Loucy (cell line): ENCODE measurements at regions not wholly inside any gene's neighbourhood (a gene's known extent, or its start where the extent isn't known, plus 50 kb on each side); places are given as distances from the start of the nearest gene placed in this dataset.

ENCODE experiments used
- H2AFZ ChIP-seq: fragments of 200-600 bp; sonication (generic); 2 replicates; pipeline ENCODE4 v1.6.0; 2016; ENCODE audit warnings: antibody characterized with exemption, mild to moderate bottlenecking, low read length, moderate library complexity
- H3F3A ChIP-seq: fragments of 200-600 bp; 2 replicates; pipeline ENCODE4 v1.6.0; 2016; ENCODE audit warnings: antibody characterized with exemption, low read depth, mild to moderate bottlenecking
- H3K27me3 ChIP-seq: fragments of 200-600 bp; sonication (generic); 2 replicates; pipeline ENCODE4 v1.6.1; 2014; ENCODE audit warnings: low read length, mild to moderate bottlenecking; ENCODE audit not compliant: insufficient read depth, poor library complexity, severe bottlenecking
- H3K36me3 ChIP-seq: fragments of 200-600 bp; sonication (generic); 2 replicates; pipeline ENCODE4 v1.6.1; 2016; ENCODE audit warnings: low read length; ENCODE audit not compliant: insufficient read depth
- H3K4me1 ChIP-seq: fragments of 200-600 bp; sonication (generic); 2 replicates; pipeline ENCODE4 v1.5.1; 2014; ENCODE audit warnings: low read length, mild to moderate bottlenecking; ENCODE audit not compliant: insufficient read depth, poor library complexity, severe bottlenecking
- H3K4me2 ChIP-seq: fragments of 200-600 bp; sonication (generic); 2 replicates; pipeline ENCODE4 v1.6.0; 2014; ENCODE audit warnings: antibody characterized with exemption, low read length, low read depth, mild to moderate bottlenecking; ENCODE audit not compliant: poor library complexity, severe bottlenecking
- H3K4me3 ChIP-seq: fragments of 200-600 bp; sonication (generic); 2 replicates; pipeline ENCODE4 v1.5.1; 2014; ENCODE audit warnings: low read length, mild to moderate bottlenecking, mixed read lengths; ENCODE audit not compliant: poor library complexity, severe bottlenecking
- H3K79me2 ChIP-seq: fragments of 200-600 bp; sonication (generic); 2 replicates; pipeline ENCODE4 v1.6.1; 2014; ENCODE audit warnings: low read length; ENCODE audit not compliant: insufficient read depth
- H3K9ac ChIP-seq: fragments of 200-600 bp; sonication (generic); 2 replicates; pipeline ENCODE4 v1.6.0; 2014; ENCODE audit warnings: mild to moderate bottlenecking, low read depth, low read length, moderate library complexity; ENCODE audit not compliant: poor library complexity, severe bottlenecking
- H3K9me2 ChIP-seq: fragments of 200-600 bp; sonication (generic); replicated peaks from 2 replicates; pipeline ENCODE4 v1.6.1; 2016; ENCODE audit warnings: low read depth, low read length, mixed read lengths
- H3K9me3 ChIP-seq: fragments of 200-600 bp; sonication (generic); 2 replicates; pipeline ENCODE4 v1.6.1; 2014; ENCODE audit warnings: mild to moderate bottlenecking, antibody characterized with exemption, low read length, low read depth; ENCODE audit not compliant: insufficient read depth
- H4K20me1 ChIP-seq: fragments of 200-600 bp; sonication (generic); 2 replicates; pipeline ENCODE4 v1.6.0; 2014; ENCODE audit warnings: antibody characterized with exemption, low read length, mild to moderate bottlenecking; ENCODE audit not compliant: insufficient read depth, poor library complexity, severe bottlenecking
- EZH2phosphoT487 ChIP-seq: fragments of 200-600 bp; IDR thresholded peaks from 2 replicates; pipeline ENCODE4 v1.6.1; 2018; ENCODE audit warnings: antibody characterized with exemption, mild to moderate bottlenecking, moderate library complexity, borderline replicate concordance
- TF ChIP-seq, protein P1 (sequence below): fragments of 200-600 bp; sonication (generic); conservative IDR thresholded peaks from 2 replicates; pipeline ENCODE4 v1.5.1; 2014; ENCODE audit warnings: mild to moderate bottlenecking, antibody characterized with exemption, low read length

DNA sequence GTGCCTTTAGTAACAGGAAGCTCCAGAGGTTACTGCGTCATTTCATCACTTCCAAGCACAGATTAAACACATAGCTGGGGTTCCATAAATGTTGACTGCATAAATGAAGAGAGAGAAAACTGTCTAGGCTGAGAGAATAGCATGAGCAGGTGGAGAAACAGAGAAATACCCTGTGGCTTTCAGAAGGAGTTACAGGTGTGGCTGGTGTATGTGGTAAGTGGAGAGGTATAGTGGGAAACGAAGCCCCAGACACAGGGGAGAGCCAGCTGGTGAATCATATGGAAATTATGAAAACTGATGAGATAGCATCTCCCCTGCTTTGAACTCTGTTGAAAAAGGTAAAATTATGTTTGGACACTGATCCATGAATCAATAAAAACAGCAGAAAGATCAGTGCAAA, 807.4 kb upstream of the POU3F3 start:
- no peaks in the 10 kb centered on the region for H4K20me1 ChIP-seq
- no peak overlapping the region for H3K4me2 ChIP-seq

DNA sequence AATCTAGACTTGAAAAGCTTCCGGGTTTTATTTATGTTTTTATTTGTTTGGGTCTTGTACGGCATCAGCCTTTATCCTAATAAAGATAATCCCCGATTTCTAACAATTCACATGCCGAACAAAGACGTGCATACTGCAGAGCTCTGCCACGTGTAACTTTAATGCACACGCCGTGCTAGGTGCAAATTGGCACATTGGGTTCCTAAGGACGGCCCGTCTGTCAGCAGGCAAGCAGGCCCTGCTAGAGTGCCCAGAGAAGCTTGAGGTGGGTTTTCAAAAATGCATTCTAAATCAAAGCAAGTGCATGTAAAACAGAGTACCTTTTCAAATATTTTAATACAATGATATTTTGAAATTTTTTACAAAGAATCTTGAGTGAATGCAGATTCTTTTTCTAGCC, 806.4 kb upstream of the POU3F3 start:
- Histone ChIP-seq H2AFZ (no peak overlapping the region), H3K4me3 (no peak overlapping the region), H3K27me3 (no peaks in the 10 kb centered on the region), H3K4me2 (no peak overlapping the region), H3K4me1 (no peaks in the 10 kb centered on the region), H4K20me1 (no peaks in the 10 kb centered on the region), H3K9me3 (no peaks in the 10 kb centered on the region), H3K9ac (no peak overlapping the region), H3K9me2 (no peaks in the 10 kb centered on the region), H3K79me2 (no peaks in the 10 kb centered on the region), H3F3A (no peaks in the 10 kb centered on the region), H3K36me3 (no peaks in the 10 kb centered on the region)
- TF ChIP-seq, protein P1, sequence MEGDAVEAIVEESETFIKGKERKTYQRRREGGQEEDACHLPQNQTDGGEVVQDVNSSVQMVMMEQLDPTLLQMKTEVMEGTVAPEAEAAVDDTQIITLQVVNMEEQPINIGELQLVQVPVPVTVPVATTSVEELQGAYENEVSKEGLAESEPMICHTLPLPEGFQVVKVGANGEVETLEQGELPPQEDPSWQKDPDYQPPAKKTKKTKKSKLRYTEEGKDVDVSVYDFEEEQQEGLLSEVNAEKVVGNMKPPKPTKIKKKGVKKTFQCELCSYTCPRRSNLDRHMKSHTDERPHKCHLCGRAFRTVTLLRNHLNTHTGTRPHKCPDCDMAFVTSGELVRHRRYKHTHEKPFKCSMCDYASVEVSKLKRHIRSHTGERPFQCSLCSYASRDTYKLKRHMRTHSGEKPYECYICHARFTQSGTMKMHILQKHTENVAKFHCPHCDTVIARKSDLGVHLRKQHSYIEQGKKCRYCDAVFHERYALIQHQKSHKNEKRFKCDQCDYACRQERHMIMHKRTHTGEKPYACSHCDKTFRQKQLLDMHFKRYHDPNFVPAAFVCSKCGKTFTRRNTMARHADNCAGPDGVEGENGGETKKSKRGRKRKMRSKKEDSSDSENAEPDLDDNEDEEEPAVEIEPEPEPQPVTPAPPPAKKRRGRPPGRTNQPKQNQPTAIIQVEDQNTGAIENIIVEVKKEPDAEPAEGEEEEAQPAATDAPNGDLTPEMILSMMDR: no peak
- TF ChIP-seq EZH2phosphoT487: no peak

More for the DNA sequence above, 807.4 kb upstream of the POU3F3 start:
- H3K4me1 ChIP-seq: no peaks in the 10 kb centered on the region
- no peaks in the 10 kb centered on the region for H3K9me2 ChIP-seq
- no peaks in the 10 kb centered on the region for H3K79me2 ChIP-seq
- H3F3A ChIP-seq: no peaks in the 10 kb centered on the region
- H3K9me3 ChIP-seq: no peaks in the 10 kb centered on the region
- no peak overlapping the region for H3K9ac ChIP-seq
- H3K27me3 ChIP-seq: no peaks in the 10 kb centered on the region
- TF ChIP-seq EZH2phosphoT487: no peak
- TF ChIP-seq, protein P1: no peak
- H2AFZ ChIP-seq: no peak overlapping the region
- H3K36me3 ChIP-seq: no peaks in the 10 kb centered on the region
- no peak overlapping the region for H3K4me3 ChIP-seq

DNA sequence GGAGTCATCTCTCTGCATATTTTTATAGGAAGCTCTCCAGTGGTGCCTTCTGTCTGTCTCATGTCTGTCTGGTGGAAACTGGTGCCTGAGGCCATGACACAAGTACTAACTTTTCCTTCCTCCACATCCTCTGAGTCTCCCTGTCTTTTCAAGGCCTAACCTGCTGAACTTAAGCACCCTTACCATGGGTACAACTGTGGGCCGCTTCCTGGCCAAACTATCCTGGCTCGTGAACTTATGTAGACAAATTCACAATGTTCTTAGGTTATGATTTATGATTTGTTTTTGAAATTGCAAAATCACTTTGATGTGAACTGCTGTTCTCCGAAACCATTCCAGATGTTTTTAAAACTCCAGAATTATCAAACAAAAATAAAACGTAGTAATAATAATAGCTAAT, 804.5 kb upstream of the POU3F3 start:
- Histone ChIP-seq H3K4me2 (no peak overlapping the region), H3K27me3 (no peaks in the 10 kb centered on the region), H3K4me3 (no peak overlapping the region), H2AFZ (no peak overlapping the region), H3K79me2 (no peaks in the 10 kb centered on the region), H3K9me3 (no peaks in the 10 kb centered on the region), H3K4me1 (no peaks in the 10 kb centered on the region), H3K9ac (no peak overlapping the region), H4K20me1 (no peaks in the 10 kb centered on the region), H3F3A (no peaks in the 10 kb centered on the region), H3K36me3 (no peaks in the 10 kb centered on the region), H3K9me2 (no peaks in the 10 kb centered on the region)
- TF ChIP-seq, protein P1: no peak
- no peak for TF ChIP-seq EZH2phosphoT487
